Upper lobe of left lung (tissue), 6 donors: ENCODE measurements at regions not wholly inside any gene's neighbourhood (a gene's known extent, or its start where the extent isn't known, plus 50 kb on each side); places are given as distances from the start of the nearest gene placed in this dataset.

Experiments used
- ATAC-seq, 2 donors: fragments of 200-7000 bp; cut with Tn5 transposase; one replicate each; pipeline ENCODE4 v1.9.1; 2022; ENCODE audit warnings: mild to moderate bottlenecking in 2 of 2, moderate library complexity in 2 of 2; ENCODE audit not compliant: low FRiP score in 2 of 2
- DNase-seq, 2 donors: peaks; one replicate each; pipeline ENCODE4 v3.0.0-alpha.2; 2019 to 2020
- H3K27ac ChIP-seq, 4 donors: fragments of 200-600 bp; sonication (generic); one replicate each; pipeline ENCODE4 v1.5.1; 2016 to 2019
- H3K27me3 ChIP-seq, 4 donors: fragments of 200-600 bp; sonication (generic); one replicate each; pipeline ENCODE4 v1.5.1; 2017 to 2019
- H3K36me3 ChIP-seq, 4 donors: fragments of 200-600 bp; sonication (generic); one replicate each; pipeline ENCODE4 v1.5.1; 2016 to 2019
- H3K4me1 ChIP-seq, 4 donors: fragments of 200-600 bp; sonication (generic); one replicate each; pipeline ENCODE4 v1.5.1; 2018 to 2019
- H3K4me3 ChIP-seq, 4 donors: fragments of 200-600 bp; sonication (generic); one replicate each; pipeline ENCODE4 v1.5.1; 2017 to 2019; ENCODE audit warnings: mild to moderate bottlenecking in 2 of 4, moderate library complexity in 1 of 4
- H3K9me3 ChIP-seq, 4 donors: fragments of 200-600 bp; sonication (generic); one replicate each; pipeline ENCODE4 v1.5.1; 2018 to 2019
- EP300 ChIP-seq, 4 donors: sonication (generic); formaldehyde crosslinking; IDR thresholded peaks; one replicate each; pipeline ENCODE4 v1.5.1; 2017; ENCODE audit warnings: antibody characterized with exemption in 4 of 4, control low read depth in 2 of 4
- POLR2A ChIP-seq, 4 donors: fragments of 450-650 bp; IDR thresholded peaks; one replicate each; pipeline ENCODE4 v1.5.1; 2016 to 2017; ENCODE audit warnings: antibody characterized with exemption in 4 of 4, mild to moderate bottlenecking in 2 of 4
- POLR2AphosphoS5 ChIP-seq, 2 donors: sonication (generic); formaldehyde crosslinking; IDR thresholded peaks; one replicate each; pipeline ENCODE4 v1.5.1; 2017; ENCODE audit warnings: antibody characterized with exemption in 2 of 2
- WGBS, 2 donors: methylation state at CpG; one replicate each; pipeline ENCODE4 v1.1.5; 2017 to 2018; 5-methylcytosine and 5-hydroxymethylcytosine counted together
- TF ChIP-seq, protein P1 (sequence below), 6 experiments: fragments of 450-650 bp in 4 of 6; fragments of 200-600 bp in 2 of 6; sonication (generic) in 2 of 6; IDR thresholded peaks; one replicate each; pipeline ENCODE4 v1.5.1; 2016 to 2019; ENCODE audit warnings: antibody characterized with exemption in 6 of 6
- donor health status: DM: no; HTN: no; CAD: no; lungs with moderate emphysema.
- donor health status: DM: no; HTN: yes; CAD: no; lungs with severe emphysema.

DNA sequence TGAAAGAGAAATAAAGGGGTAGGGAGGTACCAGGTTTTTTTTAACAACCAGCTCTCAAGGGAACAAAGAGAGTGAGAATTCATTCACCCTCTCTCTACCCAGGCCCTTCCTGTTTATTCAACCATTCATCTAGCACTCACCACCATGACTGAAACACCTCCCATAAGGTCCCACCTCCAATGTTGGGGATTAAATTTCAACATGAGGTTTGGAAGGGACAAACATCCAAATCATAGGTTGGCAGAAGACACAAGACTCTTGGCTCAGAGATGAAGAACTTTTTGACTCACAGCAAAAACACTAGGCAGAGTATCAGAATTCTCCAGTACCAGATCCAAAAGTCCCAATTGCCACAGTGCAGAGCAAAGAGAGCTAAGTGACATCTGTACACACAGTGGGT is 186.3 kb downstream of the EDN1 start:
- no peak for TF ChIP-seq POLR2AphosphoS5 (IDR thresholded peaks at IDR 0.05)
- TF ChIP-seq, protein P1, sequence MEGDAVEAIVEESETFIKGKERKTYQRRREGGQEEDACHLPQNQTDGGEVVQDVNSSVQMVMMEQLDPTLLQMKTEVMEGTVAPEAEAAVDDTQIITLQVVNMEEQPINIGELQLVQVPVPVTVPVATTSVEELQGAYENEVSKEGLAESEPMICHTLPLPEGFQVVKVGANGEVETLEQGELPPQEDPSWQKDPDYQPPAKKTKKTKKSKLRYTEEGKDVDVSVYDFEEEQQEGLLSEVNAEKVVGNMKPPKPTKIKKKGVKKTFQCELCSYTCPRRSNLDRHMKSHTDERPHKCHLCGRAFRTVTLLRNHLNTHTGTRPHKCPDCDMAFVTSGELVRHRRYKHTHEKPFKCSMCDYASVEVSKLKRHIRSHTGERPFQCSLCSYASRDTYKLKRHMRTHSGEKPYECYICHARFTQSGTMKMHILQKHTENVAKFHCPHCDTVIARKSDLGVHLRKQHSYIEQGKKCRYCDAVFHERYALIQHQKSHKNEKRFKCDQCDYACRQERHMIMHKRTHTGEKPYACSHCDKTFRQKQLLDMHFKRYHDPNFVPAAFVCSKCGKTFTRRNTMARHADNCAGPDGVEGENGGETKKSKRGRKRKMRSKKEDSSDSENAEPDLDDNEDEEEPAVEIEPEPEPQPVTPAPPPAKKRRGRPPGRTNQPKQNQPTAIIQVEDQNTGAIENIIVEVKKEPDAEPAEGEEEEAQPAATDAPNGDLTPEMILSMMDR (IDR thresholded peaks at IDR 0.05), result no peak
- Histone ChIP-seq H3K36me3 (no peaks in the 10 kb centered on the region), H3K27ac (no peak overlapping the region), H3K4me3 (no peak overlapping the region), H3K4me1 (no peaks in the 10 kb centered on the region), H3K27me3 (no peaks in the 10 kb centered on the region), H3K9me3 (no peaks in the 10 kb centered on the region)
- DNase-seq (no peak), ATAC-seq (no peak)

DNA sequence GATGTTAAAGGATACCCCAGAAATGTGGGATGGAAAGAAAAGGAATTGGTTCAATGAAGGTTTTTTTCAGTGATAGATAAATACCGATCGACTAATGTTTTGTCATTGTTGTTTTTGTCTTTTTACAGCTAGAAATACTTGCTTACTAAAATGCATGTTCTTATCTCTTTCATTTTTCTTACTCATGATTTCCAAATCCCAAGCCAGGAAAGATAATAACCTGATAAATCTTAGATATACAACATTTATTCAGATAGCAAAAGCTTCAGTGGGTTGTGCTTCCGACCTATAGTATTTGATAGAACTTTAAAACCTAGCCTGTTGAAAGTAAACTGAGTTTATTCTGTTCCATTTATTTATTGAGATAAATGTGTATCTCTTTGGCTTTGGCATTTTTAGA is 187.5 kb downstream of the EDN1 start:
- DNase-seq, result no peak
- TF ChIP-seq, protein P1 (IDR thresholded peaks at IDR 0.05), result no peak
- TF ChIP-seq POLR2AphosphoS5 (IDR thresholded peaks at IDR 0.05), result no peak
- no peak for TF ChIP-seq EP300 (IDR thresholded peaks at IDR 0.05)
- TF ChIP-seq POLR2A (IDR thresholded peaks at IDR 0.05), result no peak
- Histone ChIP-seq H3K36me3 (no peaks in the 10 kb centered on the region), H3K9me3 (no peaks in the 10 kb centered on the region), H3K4me1 (no peaks in the 10 kb centered on the region), H3K27me3 (no peaks in the 10 kb centered on the region), H3K27ac (no peak overlapping the region), H3K4me3 (no peak overlapping the region)
- WGBS, 2 donors, result 74 to 84% methylated on average over 3 of the region's 3 CpGs
- no peak for ATAC-seq

DNA sequence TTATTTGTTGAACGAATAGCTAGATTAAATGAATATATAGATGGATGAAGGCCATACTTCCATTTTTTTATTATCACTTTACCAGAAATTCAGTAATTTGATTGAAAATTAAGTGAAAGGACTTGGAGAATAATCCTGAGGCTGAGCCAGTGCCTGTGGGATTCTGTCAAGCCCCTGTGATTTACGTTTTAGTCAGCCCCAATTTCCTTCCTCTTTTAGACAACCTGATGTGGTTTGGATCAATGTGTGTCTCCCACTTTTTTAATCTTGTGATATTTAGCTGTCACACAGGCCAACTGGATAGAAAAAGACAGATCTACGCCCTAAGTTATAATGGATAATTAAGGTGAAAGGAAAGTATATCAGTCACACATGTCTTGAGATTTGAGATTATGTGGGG is 188.8 kb downstream of the EDN1 start:
- no peaks in the 10 kb centered on the region for H3K9me3 ChIP-seq
- H3K27ac ChIP-seq, result no peak overlapping the region
- ATAC-seq (no peak), DNase-seq (no peak)
- H3K4me3 ChIP-seq, result no peak overlapping the region
- 78 to 82% methylated on average over 3 of the region's 3 CpGs for WGBS, 2 donors
- H3K36me3 ChIP-seq, result no peaks in the 10 kb centered on the region
- TF ChIP-seq, protein P1 (IDR thresholded peaks at IDR 0.05), result no peak
- no peak for TF ChIP-seq EP300 (IDR thresholded peaks at IDR 0.05)
- no peak for TF ChIP-seq POLR2A (IDR thresholded peaks at IDR 0.05)
- no peak for TF ChIP-seq POLR2AphosphoS5 (IDR thresholded peaks at IDR 0.05)
- H3K27me3 ChIP-seq, result no peaks in the 10 kb centered on the region
- H3K4me1 ChIP-seq, result no peaks in the 10 kb centered on the region

DNA sequence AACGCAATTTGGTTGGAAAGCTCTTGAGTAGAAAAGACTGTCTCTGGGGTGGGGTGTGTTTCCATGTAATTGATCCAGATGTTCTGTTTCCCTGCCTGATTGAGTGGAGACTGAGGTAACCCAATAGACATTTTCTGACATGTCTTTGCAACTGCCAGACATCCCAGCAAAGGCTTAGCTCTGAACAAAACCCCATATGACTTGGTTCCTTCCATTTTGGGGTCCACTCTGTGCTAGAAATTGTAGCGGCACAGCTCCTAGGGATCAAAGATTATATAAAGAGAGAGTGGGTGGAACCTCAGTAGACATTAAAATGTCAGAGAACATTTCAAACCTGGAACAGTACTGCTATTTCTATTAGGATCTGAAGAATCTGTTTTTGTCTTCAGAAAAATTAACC is 189.3 kb downstream of the EDN1 start:
- ATAC-seq, result no peak
- TF ChIP-seq POLR2AphosphoS5 (IDR thresholded peaks at IDR 0.05) (no peak), EP300 (IDR thresholded peaks at IDR 0.05) (no peak), POLR2A (IDR thresholded peaks at IDR 0.05) (no peak)
- TF ChIP-seq, protein P1 (IDR thresholded peaks at IDR 0.05), result no peak

DNA sequence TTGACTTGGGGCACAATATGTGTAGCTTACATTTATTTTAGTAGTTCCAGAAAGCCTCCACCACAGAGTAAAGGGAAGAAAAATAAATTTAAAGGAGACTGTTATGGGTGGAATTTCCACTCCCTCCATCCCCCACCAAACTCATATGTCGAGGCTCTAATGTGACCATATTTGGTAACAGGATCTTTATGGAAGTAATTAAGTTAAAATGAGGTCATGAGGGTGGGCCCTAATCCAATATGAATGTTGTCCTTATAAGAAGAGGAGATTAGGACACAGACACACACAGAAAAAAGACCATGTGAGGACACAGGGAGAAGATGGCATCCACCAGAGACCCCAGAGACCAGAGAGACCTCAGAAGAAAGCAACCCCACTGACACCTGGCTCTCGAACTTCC is 189.7 kb downstream of the EDN1 start:
- WGBS, 2 donors, result 67 to 82% methylated on average over 2 of the region's 2 CpGs
- TF ChIP-seq POLR2AphosphoS5 (IDR thresholded peaks at IDR 0.05) (no peak), EP300 (IDR thresholded peaks at IDR 0.05) (no peak), POLR2A (IDR thresholded peaks at IDR 0.05) (no peak)
- TF ChIP-seq, protein P1 (IDR thresholded peaks at IDR 0.05), result no peak
- no peak overlapping the region for H3K27ac ChIP-seq
- no peak overlapping the region for H3K4me3 ChIP-seq
- ATAC-seq (no peak), DNase-seq (no peak)
- no peaks in the 10 kb centered on the region for H3K27me3 ChIP-seq
- H3K4me1 ChIP-seq, result no peaks in the 10 kb centered on the region
- no peaks in the 10 kb centered on the region for H3K36me3 ChIP-seq
- no peaks in the 10 kb centered on the region for H3K9me3 ChIP-seq

More for the DNA sequence above, 189.3 kb downstream of the EDN1 start:
- Histone ChIP-seq H3K4me1 (no peaks in the 10 kb centered on the region), H3K36me3 (no peaks in the 10 kb centered on the region), H3K27me3 (no peaks in the 10 kb centered on the region), H3K4me3 (no peak overlapping the region), H3K27ac (no peak overlapping the region), H3K9me3 (no peaks in the 10 kb centered on the region)
- no peak for DNase-seq
- WGBS, 2 donors, result 97 to 100% methylated on average over 2 of the region's 2 CpGs
